GM20000 (cell line): ENCODE measurements at regions not wholly inside any gene's neighbourhood (a gene's known extent, or its start where the extent isn't known, plus 50 kb on each side); places are given as distances from the start of the nearest gene placed in this dataset.
"Not testable (repeated sequence)": the region's sequence is repeated elsewhere in the genome, so short reads cannot be mapped to it uniquely, and the experiment has no call there.

Source experiments
- DNase-seq: peaks from one replicate; pipeline ENCODE4 v3.0.0; 2012; ENCODE audit warnings: low spot score
- TF ChIP-seq, protein P1 (sequence below): IDR thresholded peaks from 2 replicates; pipeline ENCODE4 v1.5.1; 2012; ENCODE audit warnings: mild to moderate bottlenecking, control low read depth; ENCODE audit errors: extremely low read depth, missing control alignments

DNA sequence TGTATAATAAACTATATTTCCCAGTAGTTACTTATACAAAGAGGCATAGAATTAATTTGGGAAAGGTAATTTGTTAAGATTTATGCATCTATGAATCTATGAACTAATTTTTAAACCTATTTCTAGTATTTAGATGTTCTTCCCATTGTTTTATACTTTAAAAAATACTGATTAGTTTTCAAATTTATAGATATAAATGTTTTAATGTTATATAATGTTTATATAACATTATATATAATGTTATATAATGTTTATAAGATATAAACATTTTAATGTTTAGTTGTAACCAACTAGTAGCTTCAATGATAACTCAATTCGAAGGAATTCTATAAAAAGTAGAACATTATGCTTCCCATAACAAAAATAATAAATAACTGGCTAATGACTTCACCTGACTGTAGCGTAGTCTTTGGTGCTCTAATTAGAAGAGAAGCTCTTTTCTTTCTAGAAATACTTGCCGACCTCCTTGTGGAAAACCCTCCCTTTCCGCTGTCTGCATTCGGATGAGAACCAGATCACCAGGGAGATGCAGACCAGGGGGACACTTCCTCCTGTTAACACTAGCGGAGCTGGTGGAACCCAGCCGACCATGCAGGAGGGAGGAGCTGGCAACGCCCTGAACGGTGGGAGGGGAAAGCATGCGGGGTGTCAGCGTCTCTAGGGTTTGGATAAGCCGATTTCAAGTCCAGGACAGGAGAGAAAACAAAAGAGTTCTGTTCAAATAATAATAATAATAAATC, 158.4 kb downstream of the OR2B2 start:
- peak; percentile 77 for DNase-seq
- TF ChIP-seq, protein P1, sequence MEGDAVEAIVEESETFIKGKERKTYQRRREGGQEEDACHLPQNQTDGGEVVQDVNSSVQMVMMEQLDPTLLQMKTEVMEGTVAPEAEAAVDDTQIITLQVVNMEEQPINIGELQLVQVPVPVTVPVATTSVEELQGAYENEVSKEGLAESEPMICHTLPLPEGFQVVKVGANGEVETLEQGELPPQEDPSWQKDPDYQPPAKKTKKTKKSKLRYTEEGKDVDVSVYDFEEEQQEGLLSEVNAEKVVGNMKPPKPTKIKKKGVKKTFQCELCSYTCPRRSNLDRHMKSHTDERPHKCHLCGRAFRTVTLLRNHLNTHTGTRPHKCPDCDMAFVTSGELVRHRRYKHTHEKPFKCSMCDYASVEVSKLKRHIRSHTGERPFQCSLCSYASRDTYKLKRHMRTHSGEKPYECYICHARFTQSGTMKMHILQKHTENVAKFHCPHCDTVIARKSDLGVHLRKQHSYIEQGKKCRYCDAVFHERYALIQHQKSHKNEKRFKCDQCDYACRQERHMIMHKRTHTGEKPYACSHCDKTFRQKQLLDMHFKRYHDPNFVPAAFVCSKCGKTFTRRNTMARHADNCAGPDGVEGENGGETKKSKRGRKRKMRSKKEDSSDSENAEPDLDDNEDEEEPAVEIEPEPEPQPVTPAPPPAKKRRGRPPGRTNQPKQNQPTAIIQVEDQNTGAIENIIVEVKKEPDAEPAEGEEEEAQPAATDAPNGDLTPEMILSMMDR, result no peak

DNA sequence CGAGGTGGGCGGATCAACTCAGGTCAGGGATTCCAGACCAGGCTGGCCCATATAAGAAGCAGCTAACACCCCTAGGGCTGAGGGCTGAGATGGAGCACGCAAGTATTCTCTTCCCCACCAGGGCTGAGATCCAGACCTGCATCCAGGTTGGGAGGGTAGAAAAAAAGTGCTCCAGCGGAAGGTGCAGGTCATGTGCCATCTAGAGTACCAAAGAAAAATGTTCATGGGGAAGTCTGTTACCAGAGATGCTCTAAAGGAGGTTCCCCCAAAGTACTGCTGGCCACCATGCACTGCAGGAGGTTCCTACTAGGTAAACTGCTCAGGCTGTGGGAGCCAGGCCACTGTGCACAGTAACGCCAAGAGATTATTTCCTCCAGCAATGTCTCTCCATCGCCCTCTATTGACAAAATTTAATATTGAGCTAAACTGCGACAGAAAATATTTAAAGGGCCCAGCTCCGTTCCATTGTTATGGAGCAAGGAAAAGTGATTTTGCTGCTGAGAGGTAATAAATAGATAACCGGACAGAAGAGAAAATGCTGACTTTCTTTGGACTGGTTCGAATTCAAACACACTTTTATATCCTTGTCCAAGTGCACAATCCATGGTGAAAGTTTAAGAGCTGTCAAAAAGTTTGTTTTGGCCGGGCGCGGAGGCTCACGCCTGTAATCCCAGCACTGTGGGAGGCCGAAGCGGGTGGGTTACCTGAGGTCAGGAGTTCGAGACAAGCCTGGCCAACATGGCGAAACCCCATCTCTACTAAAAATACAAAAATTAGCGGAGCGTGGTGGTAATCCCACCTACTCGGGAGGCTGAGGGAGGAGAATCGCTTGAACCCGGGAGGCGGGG, 159.9 kb downstream of the OR2B2 start:
- TF ChIP-seq, protein P1, result peak; percentile 48
- DNase-seq, result peak; percentile 58

DNA sequence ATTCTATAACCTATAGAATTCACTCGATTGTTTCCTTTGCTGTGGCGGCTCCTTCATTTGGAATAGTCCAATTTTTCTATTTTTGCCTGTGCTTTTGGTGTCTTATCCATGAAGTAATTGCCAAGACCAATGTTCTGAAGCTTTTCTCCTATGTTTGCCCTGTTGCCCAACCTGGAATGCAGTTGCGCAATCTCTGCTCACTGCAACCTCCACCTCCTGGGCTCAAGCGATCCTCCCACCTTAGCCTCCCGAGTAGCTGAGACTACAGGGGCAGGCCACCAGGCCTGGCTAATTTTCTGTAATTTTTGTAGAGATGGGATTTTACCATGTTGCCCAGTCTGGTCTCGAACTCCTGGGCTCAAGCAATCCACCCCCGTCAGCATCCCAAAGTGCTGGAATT, 163.5 kb downstream of the OR2B2 start:
- TF ChIP-seq, protein P1, result no peak
- DNase-seq, result no peak

DNA sequence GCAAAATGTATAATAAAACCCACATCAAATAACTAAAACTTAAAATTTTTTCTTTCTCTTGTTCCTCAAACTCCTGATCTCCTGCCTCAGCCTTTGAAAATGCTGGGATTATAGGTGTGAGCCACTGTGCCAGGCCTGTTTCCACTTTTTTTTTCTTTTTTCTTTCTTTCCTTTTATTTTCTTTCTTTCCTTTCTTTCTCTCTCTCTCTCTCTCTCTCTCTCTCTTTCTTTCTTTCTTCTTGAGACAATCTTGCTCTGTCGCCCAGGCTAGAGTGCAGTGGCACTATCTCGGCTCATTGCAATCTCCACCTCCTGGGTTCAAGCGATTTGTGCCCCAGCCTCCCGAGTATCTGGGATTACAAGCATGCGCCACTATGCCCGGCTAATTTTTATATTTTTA, 164.6 kb downstream of the OR2B2 start:
- no peak for DNase-seq
- TF ChIP-seq, protein P1, result no peak

DNA sequence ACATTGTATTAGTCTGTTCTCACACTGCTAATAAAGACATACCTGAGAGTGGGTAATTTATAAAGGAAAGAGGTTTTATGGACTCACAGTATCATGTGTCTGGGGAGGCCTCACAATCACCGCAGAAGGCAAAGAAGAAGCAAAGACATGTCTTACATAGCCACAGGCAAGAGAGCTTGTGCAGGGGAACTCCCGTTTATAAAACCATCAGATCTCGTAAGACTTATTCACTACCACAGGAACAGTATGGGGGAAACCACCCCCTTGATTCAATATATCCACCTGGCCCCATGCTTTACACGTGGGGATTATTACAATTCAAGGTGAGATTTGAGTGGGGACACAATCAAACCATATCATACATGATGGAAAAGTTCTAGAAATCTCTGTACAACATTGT, 165.3 kb downstream of the OR2B2 start:
- DNase-seq, result not testable (repeated sequence)

DNA sequence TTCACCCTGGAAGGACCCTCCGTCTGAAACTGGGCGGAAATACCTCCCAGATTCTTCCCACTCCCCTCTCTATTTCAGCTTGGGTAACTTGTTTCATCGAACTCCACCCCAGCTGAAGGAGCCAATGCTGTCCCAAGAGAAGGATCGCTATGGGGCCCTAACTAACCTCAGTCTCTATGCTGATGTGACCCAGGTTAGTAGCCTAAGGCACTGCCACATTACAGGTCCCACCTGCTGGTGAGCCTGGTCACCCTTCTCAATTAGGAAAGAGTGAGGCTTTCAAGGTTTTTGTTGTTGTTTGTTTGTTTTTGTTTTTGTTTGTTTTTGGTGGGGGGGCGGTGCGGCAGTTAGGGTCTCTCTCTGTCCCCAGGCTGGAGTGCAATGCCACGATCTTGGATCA, 168.4 kb downstream of the OR2B2 start:
- no peak for DNase-seq
- TF ChIP-seq, protein P1, result no peak

DNA sequence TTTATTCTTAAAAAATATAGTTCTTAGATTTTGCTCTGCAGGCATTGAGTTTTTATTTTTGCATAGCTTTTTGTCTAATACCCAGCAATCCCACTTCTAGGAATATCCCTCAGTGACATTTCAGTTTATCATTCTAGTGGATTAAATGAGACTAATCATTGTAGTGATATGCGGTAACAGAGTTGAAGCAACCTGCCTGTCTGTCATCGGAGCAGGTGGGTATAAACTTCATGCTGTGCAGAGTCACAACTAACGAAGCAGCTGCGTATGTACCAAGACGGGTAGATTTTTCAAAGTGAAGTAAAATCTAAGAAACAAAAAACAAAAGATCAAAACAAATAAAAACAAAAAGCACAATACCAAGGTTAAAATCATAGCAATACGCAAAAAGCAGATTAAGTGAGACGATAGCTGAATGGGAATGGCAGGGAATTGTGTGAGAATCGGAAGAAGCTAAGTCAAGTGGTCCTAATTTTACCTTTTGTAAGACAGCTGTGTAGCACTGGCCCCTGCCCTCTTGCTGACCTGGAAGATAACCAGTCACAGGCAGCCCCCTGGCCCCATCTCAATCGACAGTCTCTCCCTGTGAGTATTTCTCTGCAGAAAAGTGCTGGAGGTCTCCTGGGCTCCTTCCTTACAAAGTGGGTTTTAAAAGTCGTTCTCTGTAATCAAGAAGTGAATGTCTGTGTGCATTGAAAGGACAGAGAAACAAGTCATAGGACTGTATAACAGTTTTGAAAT, 169.2 kb downstream of the OR2B2 start:
- no peak for DNase-seq
- TF ChIP-seq, protein P1, result no peak

DNA sequence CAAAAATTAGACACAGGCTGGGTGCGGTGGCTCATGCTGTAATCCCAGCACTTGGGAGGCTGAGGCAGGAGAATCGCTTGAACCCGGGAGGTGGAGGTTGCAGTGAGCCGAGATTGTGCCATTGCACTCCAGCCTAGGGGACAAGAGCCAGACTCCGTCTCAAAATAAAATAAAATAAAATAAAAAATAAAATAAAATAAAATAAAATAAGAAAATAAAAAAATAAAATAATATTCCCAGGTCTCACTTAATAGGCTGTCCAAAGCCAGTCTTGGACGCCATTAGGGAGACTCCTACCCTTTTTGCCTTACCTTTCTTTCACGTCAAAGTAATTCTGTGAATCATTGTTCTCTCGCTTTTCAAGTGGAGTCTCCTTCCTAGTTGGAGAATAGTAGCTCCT, 172.3 kb downstream of the OR2B2 start:
- not testable (repeated sequence) for DNase-seq
